22Rv1 (cell line): ENCODE measurements at regions not wholly inside any gene's neighbourhood (a gene's known extent, or its start where the extent isn't known, plus 50 kb on each side); places are given as distances from the start of the nearest gene placed in this dataset.
"Not testable (repeated sequence)": the region's sequence is repeated elsewhere in the genome, so short reads cannot be mapped to it uniquely, and the experiment has no call there.

Experiments used
- H3K27ac ChIP-seq: fragments of 450-650 bp; 2 replicates; pipeline ENCODE4 v1.5.1; 2017
- CTCF ChIP-seq: fragments of 450-650 bp; IDR thresholded peaks from 2 replicates; pipeline ENCODE4 v1.5.1; 2017; ENCODE audit warnings: mild to moderate bottlenecking
- ZFX ChIP-seq: fragments of 450-650 bp; IDR thresholded peaks from 2 replicates; pipeline ENCODE4 v1.6.1; 2017; ENCODE audit warnings: antibody characterized with exemption, borderline replicate concordance

- H3K27ac ChIP-seq, result no peak overlapping the region
- TF ChIP-seq ZFX (no peak), CTCF (peak; percentile 89)
These were observed 107.2 kb upstream of the L3MBTL4 start for GRCh38 chr18:6521803-6522418.

GRCh38 chr18:6525604-6526003, 110.9 kb upstream of the L3MBTL4 start:
- no peak for TF ChIP-seq ZFX
- TF ChIP-seq CTCF, result no peak
- H3K27ac ChIP-seq, result no peak overlapping the region

- TF ChIP-seq ZFX (no peak), CTCF (no peak)
- no peak overlapping the region for H3K27ac ChIP-seq
These were observed 122.8 kb upstream of the L3MBTL4 start for GRCh38 chr18:6537475-6537874.

- not testable (repeated sequence) for H3K27ac ChIP-seq
- TF ChIP-seq CTCF, result peak; percentile 13
These were observed 126.5 kb upstream of the L3MBTL4 start for GRCh38 chr18:6541131-6541679.

GRCh38 chr18:6542296-6542695, 127.6 kb upstream of the L3MBTL4 start:
- no peak overlapping the region for H3K27ac ChIP-seq
- TF ChIP-seq ZFX (no peak), CTCF (no peak)

GRCh38 chr18:6543330-6543908, 128.7 kb upstream of the L3MBTL4 start:
- no peak overlapping the region for H3K27ac ChIP-seq
- TF ChIP-seq ZFX (no peak), CTCF (peak; percentile 73)

- no peak for TF ChIP-seq ZFX
- no peak for TF ChIP-seq CTCF
- H3K27ac ChIP-seq, result no peak overlapping the region
These were observed 131.5 kb upstream of the L3MBTL4 start for GRCh38 chr18:6546229-6546628.
